ENCODE measurements at regions not wholly inside any gene's neighbourhood (a gene's known extent, or its start where the extent isn't known, plus 50 kb on each side); places are given as distances from the start of the nearest gene placed in this dataset.

DNA sequence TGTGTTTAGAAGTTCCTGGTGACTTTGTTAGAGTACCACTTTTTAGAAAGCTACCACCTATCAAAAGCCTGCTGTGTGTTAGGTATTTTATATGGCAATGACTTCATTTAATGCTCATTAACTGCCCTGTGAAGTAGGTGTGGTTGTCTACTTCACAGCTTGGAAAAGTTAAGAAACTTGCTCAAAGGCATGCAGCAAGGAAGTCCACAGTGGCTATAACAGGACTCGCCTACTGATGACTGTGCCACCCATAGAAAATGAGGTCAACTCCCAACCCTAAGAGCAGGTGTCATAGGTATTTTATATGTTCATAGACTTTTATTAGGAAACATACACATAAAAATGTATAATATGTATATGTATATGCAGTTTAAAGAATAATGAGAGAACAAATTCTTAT, 125.2 kb upstream of the PAX6 start:
- TF ChIP-seq ZFP3 (CRISPR knock-in tag; IDR thresholded peaks at IDR 0.05) (no peak), ISL1 (CRISPR knock-in tag; IDR thresholded peaks at IDR 0.05) (no peak), ZFP30 (CRISPR knock-in tag; IDR thresholded peaks at IDR 0.05) (no peak), ZC3H10 (CRISPR knock-in tag; IDR thresholded peaks at IDR 0.05) (no peak), ZNF70 (CRISPR knock-in tag; IDR thresholded peaks at IDR 0.05) (no peak), CSRNP3 (CRISPR knock-in tag; IDR thresholded peaks at IDR 0.05) (no peak), ARNTL (CRISPR knock-in tag; IDR thresholded peaks at IDR 0.05; ENCODE audit: borderline replicate concordance, low read depth) (no peak), ZNF565 (CRISPR knock-in tag; conservative IDR thresholded peaks at IDR 0.05; ENCODE audit: low read depth) (no peak), PPARA (CRISPR knock-in tag; IDR thresholded peaks at IDR 0.05; ENCODE audit: borderline replicate concordance) (no peak), GLIS3 (CRISPR knock-in tag; IDR thresholded peaks at IDR 0.05) (no peak)
- TF ChIP-seq, protein P1, sequence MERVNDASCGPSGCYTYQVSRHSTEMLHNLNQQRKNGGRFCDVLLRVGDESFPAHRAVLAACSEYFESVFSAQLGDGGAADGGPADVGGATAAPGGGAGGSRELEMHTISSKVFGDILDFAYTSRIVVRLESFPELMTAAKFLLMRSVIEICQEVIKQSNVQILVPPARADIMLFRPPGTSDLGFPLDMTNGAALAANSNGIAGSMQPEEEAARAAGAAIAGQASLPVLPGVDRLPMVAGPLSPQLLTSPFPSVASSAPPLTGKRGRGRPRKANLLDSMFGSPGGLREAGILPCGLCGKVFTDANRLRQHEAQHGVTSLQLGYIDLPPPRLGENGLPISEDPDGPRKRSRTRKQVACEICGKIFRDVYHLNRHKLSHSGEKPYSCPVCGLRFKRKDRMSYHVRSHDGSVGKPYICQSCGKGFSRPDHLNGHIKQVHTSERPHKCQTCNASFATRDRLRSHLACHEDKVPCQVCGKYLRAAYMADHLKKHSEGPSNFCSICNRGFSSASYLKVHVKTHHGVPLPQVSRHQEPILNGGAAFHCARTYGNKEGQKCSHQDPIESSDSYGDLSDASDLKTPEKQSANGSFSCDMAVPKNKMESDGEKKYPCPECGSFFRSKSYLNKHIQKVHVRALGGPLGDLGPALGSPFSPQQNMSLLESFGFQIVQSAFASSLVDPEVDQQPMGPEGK (CRISPR knock-in tag; IDR thresholded peaks at IDR 0.05; ENCODE audit: borderline replicate concordance), result no peak
- ATAC-seq, result no peak

GRCh38 chr11:31932879-31933278, 121.8 kb upstream of the PAX6 start:
- no peak for TF ChIP-seq ZC3H10 (CRISPR knock-in tag; IDR thresholded peaks at IDR 0.05)
- TF ChIP-seq, protein P2, sequence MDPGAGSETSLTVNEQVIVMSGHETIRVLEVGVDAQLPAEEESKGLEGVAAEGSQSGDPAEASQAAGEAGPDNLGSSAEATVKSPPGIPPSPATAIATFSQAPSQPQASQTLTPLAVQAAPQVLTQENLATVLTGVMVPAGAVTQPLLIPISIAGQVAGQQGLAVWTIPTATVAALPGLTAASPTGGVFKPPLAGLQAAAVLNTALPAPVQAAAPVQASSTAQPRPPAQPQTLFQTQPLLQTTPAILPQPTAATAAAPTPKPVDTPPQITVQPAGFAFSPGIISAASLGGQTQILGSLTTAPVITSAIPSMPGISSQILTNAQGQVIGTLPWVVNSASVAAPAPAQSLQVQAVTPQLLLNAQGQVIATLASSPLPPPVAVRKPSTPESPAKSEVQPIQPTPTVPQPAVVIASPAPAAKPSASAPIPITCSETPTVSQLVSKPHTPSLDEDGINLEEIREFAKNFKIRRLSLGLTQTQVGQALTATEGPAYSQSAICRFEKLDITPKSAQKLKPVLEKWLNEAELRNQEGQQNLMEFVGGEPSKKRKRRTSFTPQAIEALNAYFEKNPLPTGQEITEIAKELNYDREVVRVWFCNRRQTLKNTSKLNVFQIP (CRISPR knock-in tag; IDR thresholded peaks at IDR 0.05; ENCODE audit: borderline replicate concordance, low read depth), result no peak
- TF ChIP-seq ESRRG (CRISPR knock-in tag; IDR thresholded peaks at IDR 0.05), result no peak
- TF ChIP-seq SNAI2 (CRISPR knock-in tag; IDR thresholded peaks at IDR 0.05), result no peak
- no peak for TF ChIP-seq TCF4 (CRISPR knock-in tag; IDR thresholded peaks at IDR 0.05; ENCODE audit: borderline replicate concordance)
- no peak for TF ChIP-seq ZNF8 (CRISPR knock-in tag; IDR thresholded peaks at IDR 0.05)
- TF ChIP-seq BACH2 (CRISPR knock-in tag; IDR thresholded peaks at IDR 0.05; ENCODE audit: borderline replicate concordance), result no peak
- TF ChIP-seq ZNF565 (CRISPR knock-in tag; conservative IDR thresholded peaks at IDR 0.05; ENCODE audit: low read depth), result no peak
- no peak for TF ChIP-seq CREB5 (CRISPR knock-in tag; IDR thresholded peaks at IDR 0.05; ENCODE audit: low read depth)
- no peak for TF ChIP-seq TOX (CRISPR knock-in tag; IDR thresholded peaks at IDR 0.05; ENCODE audit: borderline replicate concordance)
- no peak for TF ChIP-seq ZNF70 (CRISPR knock-in tag; IDR thresholded peaks at IDR 0.05)
- no peak for TF ChIP-seq OSR1 (CRISPR knock-in tag; IDR thresholded peaks at IDR 0.05)
- TF ChIP-seq CSDC2 (CRISPR knock-in tag; IDR thresholded peaks at IDR 0.05), result no peak
- no peak for TF ChIP-seq ZFP3 (CRISPR knock-in tag; IDR thresholded peaks at IDR 0.05)
- TF ChIP-seq ZFP30 (CRISPR knock-in tag; IDR thresholded peaks at IDR 0.05), result no peak
- no peak for ATAC-seq

- ATAC-seq, result no peak
- TF ChIP-seq, protein P2 (CRISPR knock-in tag; IDR thresholded peaks at IDR 0.05; ENCODE audit: borderline replicate concordance, low read depth), result no peak
- TF ChIP-seq GLIS3 (CRISPR knock-in tag; IDR thresholded peaks at IDR 0.05) (no peak), TSHZ2 (CRISPR knock-in tag; IDR thresholded peaks at IDR 0.05) (no peak), CREB5 (CRISPR knock-in tag; IDR thresholded peaks at IDR 0.05; ENCODE audit: low read depth) (no peak), ISL1 (CRISPR knock-in tag; IDR thresholded peaks at IDR 0.05) (no peak), ESRRG (CRISPR knock-in tag; IDR thresholded peaks at IDR 0.05) (no peak), OSR1 (CRISPR knock-in tag; IDR thresholded peaks at IDR 0.05) (no peak), ZNF8 (CRISPR knock-in tag; IDR thresholded peaks at IDR 0.05) (no peak), RARB (CRISPR knock-in tag; IDR thresholded peaks at IDR 0.05) (no peak), ZNF70 (CRISPR knock-in tag; IDR thresholded peaks at IDR 0.05) (no peak), ZNF565 (CRISPR knock-in tag; conservative IDR thresholded peaks at IDR 0.05; ENCODE audit: low read depth) (no peak), PPARA (CRISPR knock-in tag; IDR thresholded peaks at IDR 0.05; ENCODE audit: borderline replicate concordance) (no peak), ZFP30 (CRISPR knock-in tag; IDR thresholded peaks at IDR 0.05) (no peak)
- TF ChIP-seq, protein P1 (CRISPR knock-in tag; IDR thresholded peaks at IDR 0.05; ENCODE audit: borderline replicate concordance), result no peak
Measured at GRCh38 chr11:31927982-31928381, 116.9 kb upstream of the PAX6 start.
